ENCODE measurements at regions not wholly inside any gene's neighbourhood (a gene's known extent, or its start where the extent isn't known, plus 50 kb on each side); places are given as distances from the start of the nearest gene placed in this dataset.
"Not testable (repeated sequence)": the region's sequence is repeated elsewhere in the genome, so short reads cannot be mapped to it uniquely, and the experiment has no call there.

GRCh38 chr11:24206511-24206910 lies 290.3 kb upstream of the LUZP2 start:
- H3K36me3 ChIP-seq (ENCODE audit: control insufficient read depth in 2 of 2, insufficient read depth in 2 of 2, low read length in 2 of 2): no peaks in the 10 kb centered on the region
- no peak overlapping the region for H3K9ac ChIP-seq (ENCODE audit: low read depth in 1 of 2, low read length in 2 of 2)
- H3K27me3 ChIP-seq (ENCODE audit: control insufficient read depth in 2 of 2, insufficient read depth in 2 of 2, low read length in 2 of 2): no peaks in the 10 kb centered on the region
- no peak overlapping the region for H3K27ac ChIP-seq (ENCODE audit: low read depth in 2 of 2, low read length in 2 of 2)
- H3K9me3 ChIP-seq (ENCODE audit: control insufficient read depth in 2 of 2, low read length in 2 of 2): no peaks in the 10 kb centered on the region
- H3K4me3 ChIP-seq (ENCODE audit: low read length in 2 of 2): no peak overlapping the region
- no peaks in the 10 kb centered on the region for H3K4me1 ChIP-seq (ENCODE audit: control insufficient read depth in 2 of 2, insufficient read depth in 2 of 2, low read length in 2 of 2)

GRCh38 chr11:24216488-24216887 lies 280.4 kb upstream of the LUZP2 start:
- Histone ChIP-seq H3K36me3 (ENCODE audit: control insufficient read depth in 2 of 2, insufficient read depth in 2 of 2, low read length in 2 of 2) (no peaks in the 10 kb centered on the region), H3K27ac (ENCODE audit: low read depth in 2 of 2, low read length in 2 of 2) (no peak overlapping the region), H3K4me1 (ENCODE audit: control insufficient read depth in 2 of 2, insufficient read depth in 2 of 2, low read length in 2 of 2) (no peaks in the 10 kb centered on the region), H3K9me3 (ENCODE audit: control insufficient read depth in 2 of 2, low read length in 2 of 2) (no peaks in the 10 kb centered on the region), H3K27me3 (ENCODE audit: control insufficient read depth in 2 of 2, insufficient read depth in 2 of 2, low read length in 2 of 2) (no peaks in the 10 kb centered on the region), H3K4me3 (ENCODE audit: low read length in 2 of 2) (no peak overlapping the region), H3K9ac (ENCODE audit: low read depth in 1 of 2, low read length in 2 of 2) (no peak overlapping the region)

GRCh38 chr11:24217319-24217718 lies 279.5 kb upstream of the LUZP2 start:
- H3K9ac ChIP-seq (ENCODE audit: low read depth in 1 of 2, low read length in 2 of 2); H3K4me3 ChIP-seq (ENCODE audit: low read length in 2 of 2); H3K27ac ChIP-seq (ENCODE audit: low read depth in 2 of 2, low read length in 2 of 2); H3K9me3 ChIP-seq (ENCODE audit: control insufficient read depth in 2 of 2, low read length in 2 of 2); H3K36me3 ChIP-seq (ENCODE audit: control insufficient read depth in 2 of 2, insufficient read depth in 2 of 2, low read length in 2 of 2); H3K4me1 ChIP-seq (ENCODE audit: control insufficient read depth in 2 of 2, insufficient read depth in 2 of 2, low read length in 2 of 2); H3K27me3 ChIP-seq (ENCODE audit: control insufficient read depth in 2 of 2, insufficient read depth in 2 of 2, low read length in 2 of 2): not testable (repeated sequence)

GRCh38 chr11:24225501-24225900 lies 271.4 kb upstream of the LUZP2 start:
- Histone ChIP-seq H3K4me3 (ENCODE audit: low read length in 2 of 2) (no peak overlapping the region), H3K4me1 (ENCODE audit: control insufficient read depth in 2 of 2, insufficient read depth in 2 of 2, low read length in 2 of 2) (no peaks in the 10 kb centered on the region)

GRCh38 chr11:24226606-24227005 lies 270.2 kb upstream of the LUZP2 start:
- no peak overlapping the region for H3K9ac ChIP-seq (ENCODE audit: low read depth in 1 of 2, low read length in 2 of 2)
- no peaks in the 10 kb centered on the region for H3K4me1 ChIP-seq (ENCODE audit: control insufficient read depth in 2 of 2, insufficient read depth in 2 of 2, low read length in 2 of 2)
- no peak overlapping the region for H3K27ac ChIP-seq (ENCODE audit: low read depth in 2 of 2, low read length in 2 of 2)
- H3K27me3 ChIP-seq (ENCODE audit: control insufficient read depth in 2 of 2, insufficient read depth in 2 of 2, low read length in 2 of 2): no peaks in the 10 kb centered on the region
- no peaks in the 10 kb centered on the region for H3K9me3 ChIP-seq (ENCODE audit: control insufficient read depth in 2 of 2, low read length in 2 of 2)
- no peaks in the 10 kb centered on the region for H3K36me3 ChIP-seq (ENCODE audit: control insufficient read depth in 2 of 2, insufficient read depth in 2 of 2, low read length in 2 of 2)
- no peak overlapping the region for H3K4me3 ChIP-seq (ENCODE audit: low read length in 2 of 2)

More at GRCh38 chr11:24225501-24225900, 271.4 kb upstream of the LUZP2 start:
- H3K27ac ChIP-seq (ENCODE audit: low read depth in 2 of 2, low read length in 2 of 2): no peak overlapping the region
- H3K27me3 ChIP-seq (ENCODE audit: control insufficient read depth in 2 of 2, insufficient read depth in 2 of 2, low read length in 2 of 2): no peaks in the 10 kb centered on the region
- no peak overlapping the region for H3K9ac ChIP-seq (ENCODE audit: low read depth in 1 of 2, low read length in 2 of 2)
- no peaks in the 10 kb centered on the region for H3K9me3 ChIP-seq (ENCODE audit: control insufficient read depth in 2 of 2, low read length in 2 of 2)
- H3K36me3 ChIP-seq (ENCODE audit: control insufficient read depth in 2 of 2, insufficient read depth in 2 of 2, low read length in 2 of 2): no peaks in the 10 kb centered on the region

- no peaks in the 10 kb centered on the region for H3K36me3 ChIP-seq (ENCODE audit: control insufficient read depth in 2 of 2, insufficient read depth in 2 of 2, low read length in 2 of 2)
- no peaks in the 10 kb centered on the region for H3K27me3 ChIP-seq (ENCODE audit: control insufficient read depth in 2 of 2, insufficient read depth in 2 of 2, low read length in 2 of 2)
- H3K9me3 ChIP-seq (ENCODE audit: control insufficient read depth in 2 of 2, low read length in 2 of 2): no peaks in the 10 kb centered on the region
- no peak overlapping the region for H3K27ac ChIP-seq (ENCODE audit: low read depth in 2 of 2, low read length in 2 of 2)
- H3K4me3 ChIP-seq (ENCODE audit: low read length in 2 of 2): no peak overlapping the region
- H3K4me1 ChIP-seq (ENCODE audit: control insufficient read depth in 2 of 2, insufficient read depth in 2 of 2, low read length in 2 of 2): no peaks in the 10 kb centered on the region
- no peak overlapping the region for H3K9ac ChIP-seq (ENCODE audit: low read depth in 1 of 2, low read length in 2 of 2)
These were observed 263.8 kb upstream of the LUZP2 start for GRCh38 chr11:24233041-24233440.

GRCh38 chr11:24234822-24235508 lies 261.9 kb upstream of the LUZP2 start:
- Histone ChIP-seq H3K9me3 (ENCODE audit: control insufficient read depth in 2 of 2, low read length in 2 of 2) (no peaks in the 10 kb centered on the region), H3K27ac (ENCODE audit: low read depth in 2 of 2, low read length in 2 of 2) (no peak overlapping the region), H3K36me3 (ENCODE audit: control insufficient read depth in 2 of 2, insufficient read depth in 2 of 2, low read length in 2 of 2) (no peaks in the 10 kb centered on the region), H3K27me3 (ENCODE audit: control insufficient read depth in 2 of 2, insufficient read depth in 2 of 2, low read length in 2 of 2) (no peaks in the 10 kb centered on the region), H3K4me3 (ENCODE audit: low read length in 2 of 2) (no peak overlapping the region), H3K4me1 (ENCODE audit: control insufficient read depth in 2 of 2, insufficient read depth in 2 of 2, low read length in 2 of 2) (no peaks in the 10 kb centered on the region), H3K9ac (ENCODE audit: low read depth in 1 of 2, low read length in 2 of 2) (no peak overlapping the region)

GRCh38 chr11:24238771-24239645 lies 257.8 kb upstream of the LUZP2 start:
- Histone ChIP-seq H3K9ac (ENCODE audit: low read depth in 1 of 2, low read length in 2 of 2) (no peak overlapping the region), H3K36me3 (ENCODE audit: control insufficient read depth in 2 of 2, insufficient read depth in 2 of 2, low read length in 2 of 2) (no peaks in the 10 kb centered on the region), H3K27me3 (ENCODE audit: control insufficient read depth in 2 of 2, insufficient read depth in 2 of 2, low read length in 2 of 2) (no peaks in the 10 kb centered on the region), H3K4me3 (ENCODE audit: low read length in 2 of 2) (no peak overlapping the region), H3K27ac (ENCODE audit: low read depth in 2 of 2, low read length in 2 of 2) (no peak overlapping the region), H3K4me1 (ENCODE audit: control insufficient read depth in 2 of 2, insufficient read depth in 2 of 2, low read length in 2 of 2) (no peaks in the 10 kb centered on the region), H3K9me3 (ENCODE audit: control insufficient read depth in 2 of 2, low read length in 2 of 2) (no peaks in the 10 kb centered on the region)

GRCh38 chr11:24239930-24240329 lies 256.9 kb upstream of the LUZP2 start:
- H3K4me1 ChIP-seq (ENCODE audit: control insufficient read depth in 2 of 2, insufficient read depth in 2 of 2, low read length in 2 of 2): no peaks in the 10 kb centered on the region
- H3K27ac ChIP-seq (ENCODE audit: low read depth in 2 of 2, low read length in 2 of 2): no peak overlapping the region
- no peak overlapping the region for H3K9ac ChIP-seq (ENCODE audit: low read depth in 1 of 2, low read length in 2 of 2)
- no peak overlapping the region for H3K4me3 ChIP-seq (ENCODE audit: low read length in 2 of 2)
- H3K36me3 ChIP-seq (ENCODE audit: control insufficient read depth in 2 of 2, insufficient read depth in 2 of 2, low read length in 2 of 2): no peaks in the 10 kb centered on the region
- H3K9me3 ChIP-seq (ENCODE audit: control insufficient read depth in 2 of 2, low read length in 2 of 2): no peaks in the 10 kb centered on the region
- no peaks in the 10 kb centered on the region for H3K27me3 ChIP-seq (ENCODE audit: control insufficient read depth in 2 of 2, insufficient read depth in 2 of 2, low read length in 2 of 2)

- Histone ChIP-seq H3K9ac (ENCODE audit: low read depth in 1 of 2, low read length in 2 of 2) (no peak overlapping the region), H3K36me3 (ENCODE audit: control insufficient read depth in 2 of 2, insufficient read depth in 2 of 2, low read length in 2 of 2) (no peaks in the 10 kb centered on the region), H3K9me3 (ENCODE audit: control insufficient read depth in 2 of 2, low read length in 2 of 2) (no peaks in the 10 kb centered on the region), H3K4me3 (ENCODE audit: low read length in 2 of 2) (no peak overlapping the region), H3K27ac (ENCODE audit: low read depth in 2 of 2, low read length in 2 of 2) (no peak overlapping the region), H3K4me1 (ENCODE audit: control insufficient read depth in 2 of 2, insufficient read depth in 2 of 2, low read length in 2 of 2) (no peaks in the 10 kb centered on the region), H3K27me3 (ENCODE audit: control insufficient read depth in 2 of 2, insufficient read depth in 2 of 2, low read length in 2 of 2) (no peaks in the 10 kb centered on the region)
These were observed 256.2 kb upstream of the LUZP2 start for GRCh38 chr11:24240496-24241175.

Measured in mucosa of rectum (tissue), 2 donors.